Stimulated activated CD8-positive, alpha-beta memory T cell treated with anti-CD3 and anti-CD28 coated beads, Interleukin-12 subunit alpha, Interleukin-12 subunit beta, amount 100 ng/mL, for 1 hour (primary cell): ENCODE measurements at regions not wholly inside any gene's neighbourhood (a gene's known extent, or its start where the extent isn't known, plus 50 kb on each side); places are given as distances from the start of the nearest gene placed in this dataset.
"Not testable (repeated sequence)": the region's sequence is repeated elsewhere in the genome, so short reads cannot be mapped to it uniquely, and the experiment has no call there.

Experiments used
- DNase-seq: peaks from one replicate; pipeline ENCODE4 v3.0.0-alpha.2; 2020; ENCODE audit warnings: low read depth

DNA sequence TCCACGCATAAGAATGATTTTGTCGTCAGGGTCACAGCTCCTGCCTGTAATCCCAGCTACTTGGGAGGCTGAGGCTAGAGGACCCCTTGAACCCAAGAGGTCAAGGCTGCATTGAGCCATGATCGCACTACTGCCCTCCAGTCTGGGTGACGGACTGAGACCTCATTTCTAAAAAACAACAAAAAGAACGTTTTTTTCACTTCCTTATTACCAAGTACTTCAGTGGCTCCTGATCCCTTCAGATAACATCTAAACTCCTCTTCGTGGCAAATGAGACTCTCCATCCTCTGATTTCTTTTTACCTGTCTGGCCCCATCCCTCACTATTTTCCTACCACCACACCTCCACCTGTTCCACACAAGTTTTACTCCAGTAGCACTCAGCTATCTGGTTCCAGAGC is 105.4 kb upstream of the TLK1 start:
- DNase-seq, result no peak

DNA sequence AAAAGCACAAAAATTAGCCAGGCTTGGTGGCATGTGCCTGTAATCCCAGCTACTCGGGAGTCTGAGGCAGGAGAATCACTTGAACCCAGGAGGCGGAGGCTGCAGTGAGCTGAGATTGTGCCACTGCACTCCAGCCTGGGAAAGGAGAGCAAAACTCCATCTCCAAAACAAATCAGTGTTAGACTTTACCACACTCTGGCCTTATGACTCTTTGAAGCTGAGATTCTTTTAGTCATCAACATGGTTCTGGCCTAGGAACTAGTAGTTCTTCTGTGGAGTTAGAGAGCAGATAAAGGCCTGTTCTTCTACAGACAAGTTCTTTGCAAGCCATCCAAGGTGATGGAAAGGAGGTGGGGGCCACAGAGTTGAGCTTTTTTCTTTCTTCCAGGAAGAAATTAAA is 100.8 kb upstream of the TLK1 start:
- not testable (repeated sequence) for DNase-seq

DNA sequence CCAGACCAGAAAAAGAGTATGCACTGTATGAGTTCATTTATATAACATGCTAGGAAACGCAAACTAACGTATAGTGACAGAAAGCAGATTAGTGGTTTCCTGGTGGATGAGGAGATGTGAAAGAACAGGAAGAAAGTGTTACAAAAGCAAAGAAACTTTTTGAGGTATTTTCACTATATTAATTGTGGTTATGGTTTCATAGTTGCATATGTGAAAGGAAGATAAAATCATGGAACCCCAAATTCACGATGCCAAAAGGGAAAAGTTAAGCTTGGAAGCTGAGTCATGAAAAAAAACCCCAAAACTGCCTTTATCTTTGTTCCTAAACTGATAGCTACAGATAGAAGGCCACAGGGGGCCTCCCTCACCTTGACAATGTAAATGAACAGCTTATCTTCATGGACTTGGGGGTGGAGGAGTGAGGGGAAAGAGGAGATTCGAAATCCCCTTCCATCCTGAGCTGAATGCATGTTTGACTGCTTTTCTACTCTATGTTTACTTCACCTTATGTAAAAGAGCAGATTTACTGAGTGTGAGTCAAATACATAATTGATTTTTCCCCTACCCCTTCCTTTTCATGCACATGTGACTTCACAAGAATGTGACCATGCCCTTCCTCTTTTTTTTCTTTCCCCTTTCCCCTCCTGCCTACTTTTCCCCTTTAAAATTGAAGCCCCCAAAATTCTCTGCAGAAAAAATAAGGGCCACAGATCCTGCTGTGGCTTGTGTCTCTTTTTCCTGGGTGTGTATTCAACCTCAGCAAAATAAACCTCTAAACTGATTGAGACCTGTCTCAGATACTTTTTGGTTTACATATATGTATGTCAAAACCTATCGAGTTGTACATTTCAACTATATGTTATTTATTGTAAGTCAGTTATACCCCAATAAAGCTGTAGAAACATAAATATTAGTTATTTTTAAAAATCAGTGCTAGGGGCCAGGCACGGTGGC is 100.1 kb upstream of the TLK1 start:
- no peak for DNase-seq

DNA sequence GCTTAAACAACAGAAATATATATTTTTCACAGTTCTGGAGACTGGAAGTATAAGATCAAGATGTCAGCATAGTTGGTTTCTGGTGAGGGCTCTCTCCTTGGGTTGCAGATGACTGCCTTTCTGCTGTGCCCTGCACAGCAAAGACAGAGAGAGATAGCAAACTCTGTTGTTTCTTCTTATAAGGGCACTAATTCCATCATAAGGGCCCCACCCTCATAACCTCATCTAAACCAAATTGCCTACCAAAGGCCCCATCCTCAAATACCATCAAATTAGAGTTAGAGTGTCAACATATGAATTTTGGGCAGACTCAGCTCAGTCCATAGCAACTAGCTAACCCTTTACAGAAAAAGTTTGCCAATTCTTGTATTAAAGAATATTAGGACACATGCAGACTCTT is 94.0 kb upstream of the TLK1 start:
- no peak for DNase-seq

DNA sequence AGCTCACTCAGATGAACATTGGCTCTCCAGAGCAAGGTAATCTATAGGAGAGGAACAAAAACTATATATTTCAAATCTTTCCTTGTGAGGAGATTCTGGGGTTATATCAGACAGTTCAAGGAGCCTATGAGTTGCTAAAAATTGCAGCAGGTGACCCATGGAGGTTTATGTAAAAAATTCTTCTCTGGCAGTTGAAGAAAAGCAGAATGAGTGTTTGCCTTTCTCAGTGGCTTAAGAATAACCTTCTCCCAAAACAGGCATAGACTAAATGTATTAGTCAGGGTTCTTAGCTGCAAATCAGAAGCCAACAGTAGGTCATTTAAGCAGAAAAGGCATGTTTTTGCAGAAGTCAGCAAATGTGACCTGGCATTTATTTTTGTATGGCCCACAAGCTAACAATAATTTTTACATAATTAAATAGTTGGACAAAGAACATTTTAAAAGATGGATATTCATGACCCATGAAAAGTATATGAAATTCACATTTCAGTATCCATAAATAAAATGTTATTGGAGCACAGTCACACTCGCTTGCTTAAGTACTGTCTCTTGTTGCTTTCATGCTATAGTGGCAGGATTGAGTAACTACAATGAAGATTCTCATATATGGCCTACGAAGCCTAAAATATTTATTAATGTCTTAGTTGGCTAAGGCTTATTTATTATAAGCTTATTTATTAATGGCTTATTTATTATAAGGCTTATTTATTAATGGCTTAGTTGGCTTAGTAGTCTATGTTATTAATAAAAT is 93.4 kb upstream of the TLK1 start:
- no peak for DNase-seq

DNA sequence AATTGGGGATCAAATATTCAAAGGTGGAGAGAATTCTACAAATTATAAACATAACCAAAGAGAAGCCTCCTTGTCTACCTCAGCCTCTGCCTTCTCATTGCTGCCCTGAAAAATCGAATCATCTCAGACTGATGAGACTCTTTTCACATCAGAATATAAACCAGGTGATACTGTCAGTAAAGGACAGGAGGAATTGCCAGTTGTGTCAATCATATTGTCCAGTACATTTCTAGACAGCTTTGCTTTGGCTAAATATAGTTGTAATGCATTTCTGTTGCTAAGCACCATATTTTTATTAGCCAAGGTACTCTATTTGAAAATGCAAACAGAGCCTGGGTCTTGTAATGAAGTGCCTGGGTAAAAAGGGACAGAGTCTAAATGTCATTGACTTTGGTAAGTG is 92.6 kb upstream of the TLK1 start:
- DNase-seq, result no peak

DNA sequence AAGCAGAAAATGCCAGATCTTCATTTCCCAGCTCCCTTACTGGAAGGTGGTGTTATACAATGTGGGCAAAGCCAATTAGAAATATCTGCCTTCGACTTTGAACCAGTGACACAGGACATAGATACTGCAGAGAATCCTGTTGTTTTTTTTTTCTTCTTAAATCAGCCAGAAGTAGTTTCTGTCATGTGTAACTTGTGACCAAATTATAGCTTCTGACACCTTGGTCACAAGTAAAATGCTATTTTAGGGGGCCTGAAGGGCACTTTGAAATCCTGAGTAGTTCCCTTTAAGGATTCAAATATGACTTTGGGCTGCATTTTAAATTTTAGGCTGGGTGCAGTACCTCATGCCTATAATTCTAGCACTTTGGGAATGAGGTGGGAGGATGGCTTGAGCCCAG is 89.0 kb upstream of the TLK1 start:
- no peak for DNase-seq

DNA sequence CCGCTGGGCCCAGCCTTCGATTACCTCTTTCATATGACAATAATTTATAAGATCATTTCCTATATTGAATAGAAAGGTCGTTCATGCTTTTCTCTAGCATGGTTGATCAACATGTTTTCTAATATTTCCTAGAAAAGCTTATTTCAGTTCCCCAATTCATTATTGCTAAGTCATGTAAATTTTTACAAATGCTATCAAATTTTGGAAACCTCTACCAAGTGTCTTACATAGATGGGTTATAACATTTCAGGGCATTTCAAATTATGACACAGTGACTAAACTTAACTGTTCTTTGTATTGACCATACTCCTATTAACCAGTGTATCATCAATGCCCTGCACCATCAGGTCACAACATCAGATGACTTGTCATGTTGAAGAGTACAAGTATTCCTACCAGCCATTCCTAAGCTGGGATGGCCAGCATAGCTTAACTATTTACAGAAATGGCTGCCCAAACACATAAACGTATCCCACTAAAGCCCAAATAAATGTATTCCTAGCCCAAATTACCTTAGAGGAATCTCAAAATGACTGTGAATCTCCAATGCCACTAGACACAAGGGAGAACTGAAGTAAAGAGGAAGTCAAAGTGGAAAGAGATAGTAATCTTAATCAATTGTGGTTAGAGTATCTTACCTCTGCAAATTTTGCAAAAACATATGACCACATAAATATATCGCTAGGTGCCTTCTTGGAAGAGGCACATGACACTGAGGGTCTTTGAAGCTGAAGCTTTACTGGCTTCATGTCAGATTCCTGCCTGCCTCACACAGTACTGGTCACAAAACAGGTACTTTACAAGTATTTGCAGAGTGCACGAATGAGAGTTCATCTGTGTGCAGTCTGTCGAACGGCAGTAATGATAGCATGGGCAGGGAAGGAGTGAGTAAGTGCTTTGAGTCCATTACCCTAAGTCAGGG is 87.3 kb upstream of the TLK1 start:
- peak; percentile 1 for DNase-seq

DNA sequence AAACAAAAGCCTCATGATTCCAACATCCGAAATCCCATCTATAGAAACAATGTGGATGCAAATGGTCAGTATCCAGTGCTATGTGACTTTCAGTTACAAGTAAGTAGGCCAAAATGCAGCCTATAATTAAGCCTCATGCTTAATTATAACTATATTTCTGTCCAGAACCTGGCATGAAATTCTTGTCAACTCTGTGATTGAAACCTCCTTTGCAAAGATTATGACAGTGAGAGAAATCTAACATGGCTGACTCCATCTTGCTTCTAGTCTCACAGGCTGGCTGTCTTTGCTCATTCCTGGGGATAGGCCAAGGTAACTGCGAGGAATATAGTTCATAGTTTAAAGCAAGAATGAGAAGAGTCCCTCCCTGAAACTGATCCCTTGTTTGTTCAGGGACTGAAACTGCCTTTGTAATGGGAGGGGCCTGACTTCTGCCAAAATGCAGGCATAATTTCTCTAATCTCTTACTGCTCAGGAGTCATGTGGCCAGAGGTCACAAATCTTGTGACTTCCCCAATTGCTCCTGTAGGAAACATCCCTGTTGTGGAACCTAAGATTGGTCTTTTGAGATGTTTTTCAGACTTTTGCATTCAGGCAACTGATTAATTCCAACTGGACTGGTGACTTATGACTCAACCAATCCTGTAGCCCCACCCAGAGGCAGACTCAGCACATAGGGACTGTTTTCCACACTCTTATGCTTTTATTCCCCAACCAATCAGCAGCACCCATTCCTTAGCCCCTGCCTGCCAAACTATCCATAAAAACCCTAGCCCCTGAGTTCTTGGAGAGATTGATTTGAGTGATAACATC is 84.5 kb upstream of the TLK1 start:
- no peak for DNase-seq

DNA sequence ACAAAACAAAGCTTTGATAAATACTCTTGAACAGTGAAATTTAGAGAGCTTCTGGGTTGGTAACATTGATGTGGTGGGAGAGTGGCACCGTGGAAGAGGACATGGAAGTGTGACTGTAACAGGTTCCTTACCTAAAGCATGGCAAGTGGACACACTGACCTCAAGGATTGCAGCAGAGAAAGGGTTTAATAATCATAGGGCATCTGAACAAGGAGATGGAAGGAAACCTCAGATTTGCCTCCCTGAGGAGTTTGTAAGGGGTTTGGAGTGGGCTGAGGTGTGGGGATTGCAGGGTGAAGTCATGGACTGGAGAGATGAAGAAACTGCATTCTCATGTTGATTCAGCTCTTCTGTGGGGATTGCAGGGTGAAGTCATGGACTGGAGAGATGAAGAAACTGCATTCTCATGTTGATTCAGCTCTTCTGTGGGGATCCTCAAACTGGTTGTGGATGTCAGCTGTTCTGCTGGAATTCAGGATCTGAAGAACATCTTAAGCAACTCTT is 83.8 kb upstream of the TLK1 start:
- no peak for DNase-seq

DNA sequence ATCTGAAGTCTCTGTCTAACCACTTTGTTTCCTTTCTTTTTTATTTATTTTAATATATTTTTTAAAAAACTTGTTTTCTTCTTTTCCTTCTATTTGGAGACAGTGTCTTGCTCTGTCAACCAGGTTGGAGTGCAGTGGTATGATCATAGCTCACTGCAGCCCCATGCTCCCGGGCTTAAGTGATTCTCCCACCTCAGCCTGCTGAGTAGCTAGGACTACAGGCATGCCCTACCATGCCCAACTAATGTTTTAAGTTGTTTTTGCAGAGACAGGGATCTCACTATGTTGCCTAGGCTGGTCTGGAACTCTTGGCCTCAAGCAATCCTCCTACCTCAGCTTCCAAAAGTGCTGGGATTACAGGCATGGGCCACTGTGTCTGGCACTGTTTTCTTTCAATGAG is 81.1 kb upstream of the TLK1 start:
- DNase-seq, result no peak

DNA sequence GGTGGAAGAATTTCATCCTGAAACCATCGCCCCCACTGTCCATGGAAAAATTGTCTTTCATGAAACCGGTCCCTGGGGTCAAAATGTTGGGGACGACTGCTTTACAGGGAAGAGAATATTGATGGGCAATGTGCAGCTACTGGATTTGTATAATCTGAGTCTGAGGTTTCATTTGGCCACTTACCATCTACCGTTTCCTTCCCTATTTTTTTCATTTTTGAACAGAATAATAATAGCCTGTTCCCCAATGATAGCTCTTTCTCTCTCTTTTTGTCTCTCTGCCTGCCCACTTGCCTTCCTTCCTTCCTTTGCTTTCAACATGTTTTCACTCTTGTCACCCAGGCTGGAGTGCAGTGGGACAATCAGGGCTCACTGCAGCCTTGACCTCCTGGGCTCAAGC is 78.3 kb upstream of the TLK1 start:
- DNase-seq, result no peak

DNA sequence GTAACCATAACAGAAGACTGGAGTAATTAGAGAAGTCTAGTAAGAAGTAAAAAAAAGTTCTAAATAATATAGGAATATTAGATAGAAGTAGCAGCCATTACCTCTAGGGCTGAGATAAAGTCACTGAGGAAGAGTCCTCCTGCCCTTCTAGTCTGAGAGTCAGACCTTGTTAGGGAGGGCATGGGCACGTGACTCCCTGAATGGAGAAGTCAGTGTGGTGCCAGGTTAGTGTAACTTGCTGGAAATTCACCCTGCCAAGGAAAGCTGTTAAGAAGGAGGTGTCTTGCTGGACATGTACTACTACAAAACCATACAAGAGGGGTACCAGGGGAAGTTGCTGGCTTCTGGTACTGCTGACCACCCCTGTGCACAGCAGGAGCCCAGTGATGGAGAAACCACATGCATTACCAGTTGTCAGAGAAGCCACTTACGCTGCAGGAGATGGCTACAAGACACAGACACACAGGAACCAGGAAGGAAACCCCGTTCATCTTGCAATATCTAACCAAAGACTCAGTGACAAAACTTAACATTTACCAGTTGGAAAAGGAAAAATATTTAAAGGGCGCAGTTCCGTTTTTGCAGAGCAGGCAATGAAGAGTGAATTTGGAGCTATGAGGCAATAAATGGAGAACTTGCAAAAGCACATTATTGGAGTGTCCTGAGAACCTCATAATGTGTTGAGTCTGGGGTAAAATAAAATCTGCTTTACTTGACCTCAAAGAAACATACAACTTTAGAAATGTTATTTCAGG is 77.2 kb upstream of the TLK1 start:
- no peak for DNase-seq

DNA sequence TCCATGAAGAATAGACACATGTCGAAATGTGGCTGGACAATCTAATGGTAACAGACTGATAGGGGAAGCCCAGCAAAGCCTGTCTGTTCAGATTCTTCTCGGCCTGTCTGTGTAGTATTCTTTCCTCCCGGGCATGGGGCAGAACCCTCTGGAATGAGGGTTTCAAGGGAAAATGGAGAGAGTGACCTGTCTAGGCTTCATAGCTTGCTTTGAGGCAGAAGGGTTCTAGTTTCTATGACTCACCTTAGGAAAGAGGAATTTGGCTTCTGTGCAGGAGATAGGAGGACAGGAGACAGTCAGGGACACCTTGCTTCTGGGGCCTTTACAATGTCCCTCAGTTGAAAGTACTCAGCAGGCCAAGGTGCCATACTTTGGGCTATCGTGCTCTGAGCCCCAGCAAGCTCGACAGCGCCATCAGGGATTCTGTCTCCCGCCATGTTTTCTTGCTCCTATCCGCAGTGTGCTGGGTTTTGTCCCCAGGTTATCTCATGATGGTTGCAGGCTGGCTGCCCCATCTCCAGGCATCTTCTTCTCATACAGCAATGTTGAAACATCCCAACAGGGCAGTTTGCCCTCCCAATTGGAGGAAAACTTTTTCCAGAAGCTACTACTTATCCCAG is 74.7 kb upstream of the TLK1 start:
- no peak for DNase-seq

DNA sequence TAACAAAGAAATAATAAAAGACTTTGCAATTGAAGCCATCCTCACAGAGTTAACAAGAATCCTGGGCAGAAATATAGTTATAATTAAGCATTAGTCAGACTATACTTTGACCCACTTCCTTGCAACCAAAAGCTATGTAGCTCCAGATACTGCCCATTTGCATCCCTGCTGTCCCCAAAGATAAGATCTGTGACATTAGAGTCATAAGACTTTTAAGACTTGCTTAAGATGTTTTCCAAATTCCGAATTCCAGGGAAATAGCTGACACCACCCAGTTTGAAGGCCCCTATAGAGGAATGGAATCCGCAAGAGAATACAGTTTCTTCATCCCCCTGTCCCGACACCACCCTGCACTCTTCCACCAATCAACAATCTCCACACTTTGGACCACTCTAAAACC is 69.5 kb upstream of the TLK1 start:
- no peak for DNase-seq

DNA sequence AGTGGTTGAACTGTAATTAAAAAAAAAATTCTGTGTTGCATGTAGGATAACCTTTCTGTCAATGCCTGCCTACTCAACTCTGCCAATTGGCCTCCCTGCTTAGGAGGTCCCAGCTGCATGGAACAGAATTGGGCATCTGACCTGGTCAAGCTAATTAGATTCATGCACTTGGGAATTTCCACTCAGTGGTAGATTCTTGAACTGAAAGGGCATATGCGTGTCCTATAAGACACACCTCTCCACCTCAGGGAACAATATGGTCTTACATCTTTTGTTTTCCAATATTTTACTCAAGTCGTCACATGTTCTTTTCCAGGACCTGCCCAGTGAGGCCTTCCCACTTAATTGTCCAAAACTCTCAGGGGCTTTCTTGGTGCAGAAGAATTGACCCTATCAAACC is 68.1 kb upstream of the TLK1 start:
- no peak for DNase-seq

DNA sequence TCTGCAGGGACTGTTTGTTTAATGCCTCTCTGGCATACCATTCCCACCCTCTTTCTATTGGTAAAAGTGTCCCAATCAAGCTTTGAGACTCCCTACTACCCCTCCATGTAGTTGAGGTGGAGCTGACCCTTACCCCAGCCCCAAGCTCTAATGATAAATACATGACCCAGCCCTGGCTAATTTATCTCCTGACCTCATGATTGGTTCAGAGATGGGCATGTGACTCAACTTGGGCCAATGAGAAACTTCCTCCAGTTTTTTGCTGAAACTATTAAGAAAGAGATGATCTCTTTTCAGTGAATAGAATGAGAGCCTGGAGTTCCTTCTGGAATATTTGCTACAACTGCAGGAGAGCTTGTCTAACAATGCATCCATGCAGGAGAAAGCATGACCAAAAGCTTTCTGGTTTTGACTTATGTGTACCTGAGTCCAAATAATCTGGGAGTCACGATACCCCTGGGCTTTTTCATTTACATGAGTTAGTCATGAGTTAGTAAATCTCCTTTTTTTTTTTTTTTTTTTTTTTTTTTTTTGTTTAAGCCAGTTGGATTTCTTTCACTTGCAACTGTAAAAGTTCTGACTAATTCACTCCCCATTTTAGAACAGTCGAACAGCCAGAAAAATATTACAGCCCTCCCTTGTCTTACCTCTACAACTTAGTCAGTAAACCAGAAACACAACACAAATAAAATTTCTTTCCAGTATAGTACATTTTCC is 66.5 kb upstream of the TLK1 start:
- DNase-seq, result no peak

DNA sequence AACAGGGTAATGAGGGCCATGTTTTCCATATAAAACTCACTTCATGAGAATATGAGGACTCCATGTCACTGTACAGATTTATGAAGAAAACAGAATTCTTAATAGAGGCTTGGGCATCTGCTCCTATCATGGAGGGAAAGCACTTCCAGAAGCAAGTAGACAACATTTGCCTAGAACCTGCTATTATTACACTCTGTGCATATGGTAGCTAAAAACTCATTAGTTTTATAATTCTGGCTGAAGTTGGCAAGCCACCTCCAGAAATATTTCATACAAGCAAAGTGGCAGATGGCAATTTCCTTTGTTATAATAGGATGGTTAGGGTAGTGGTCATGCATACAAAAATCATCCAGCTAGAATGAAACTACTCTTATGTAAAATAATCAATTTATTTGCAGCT is 65.8 kb upstream of the TLK1 start:
- no peak for DNase-seq

DNA sequence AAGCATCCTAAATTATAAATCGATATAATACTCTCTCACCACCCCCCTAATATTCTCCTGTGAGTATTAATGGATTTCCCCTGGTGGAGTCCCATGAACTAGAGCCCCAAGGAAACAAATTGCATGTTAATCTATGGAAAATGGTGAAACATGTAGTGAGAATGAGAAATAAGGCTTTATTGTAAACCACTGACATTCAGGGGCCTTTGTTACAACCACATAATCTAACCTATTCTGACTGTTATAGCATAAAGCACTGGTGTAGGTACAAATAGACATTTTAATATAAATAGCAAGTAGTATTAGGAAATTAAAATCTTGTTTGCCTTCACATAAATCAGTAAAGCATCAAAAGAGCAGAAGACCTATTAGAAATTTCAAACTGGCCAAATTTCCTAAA is 65.3 kb upstream of the TLK1 start:
- DNase-seq, result no peak
